ENCODE measurements at regions not wholly inside any gene's neighbourhood (a gene's known extent, or its start where the extent isn't known, plus 50 kb on each side); places are given as distances from the start of the nearest gene placed in this dataset.

DNA sequence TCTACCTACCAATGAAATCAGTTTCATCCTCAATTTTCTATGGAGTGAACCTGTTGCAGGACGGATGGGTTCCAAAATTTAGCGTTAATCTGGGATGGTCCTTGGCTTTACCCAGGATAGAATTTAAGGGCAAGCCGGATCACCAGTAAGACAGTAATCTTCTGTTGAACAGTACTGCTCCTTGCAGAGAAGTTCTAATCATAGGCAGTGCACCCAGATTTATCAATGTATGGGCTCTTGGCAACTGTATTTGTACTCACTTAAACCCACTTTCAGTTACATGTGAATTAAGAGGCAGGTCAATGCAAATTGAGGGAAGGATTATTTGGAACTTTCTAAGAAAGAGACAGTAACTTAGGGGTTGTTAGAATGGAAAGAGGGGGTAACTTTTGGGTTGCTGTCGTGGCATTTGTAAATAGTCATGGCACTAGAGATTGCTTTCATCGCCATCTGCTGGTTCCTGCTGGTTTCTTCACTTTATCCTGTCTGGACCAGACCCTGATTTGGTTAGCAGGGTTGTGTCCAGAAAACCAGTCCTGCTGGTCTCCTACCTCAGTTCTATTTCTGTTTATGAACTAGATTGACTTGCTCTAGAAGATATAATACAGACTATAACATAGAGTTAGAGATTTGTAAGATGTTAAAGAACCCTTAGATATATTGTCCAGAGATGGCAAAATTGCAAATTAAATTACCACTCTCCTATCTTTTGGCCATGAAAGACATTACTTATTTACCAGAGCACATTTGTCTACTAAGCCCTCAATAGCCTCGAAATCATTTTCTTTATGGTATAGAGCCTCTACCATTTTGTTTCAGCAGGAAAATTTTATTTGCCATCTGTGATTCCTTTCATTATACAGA is 646.3 kb downstream of the UTRN start:
- peak; percentile 8 for DNase-seq (ENCODE audit: low spot score)
- TF ChIP-seq, protein P1, sequence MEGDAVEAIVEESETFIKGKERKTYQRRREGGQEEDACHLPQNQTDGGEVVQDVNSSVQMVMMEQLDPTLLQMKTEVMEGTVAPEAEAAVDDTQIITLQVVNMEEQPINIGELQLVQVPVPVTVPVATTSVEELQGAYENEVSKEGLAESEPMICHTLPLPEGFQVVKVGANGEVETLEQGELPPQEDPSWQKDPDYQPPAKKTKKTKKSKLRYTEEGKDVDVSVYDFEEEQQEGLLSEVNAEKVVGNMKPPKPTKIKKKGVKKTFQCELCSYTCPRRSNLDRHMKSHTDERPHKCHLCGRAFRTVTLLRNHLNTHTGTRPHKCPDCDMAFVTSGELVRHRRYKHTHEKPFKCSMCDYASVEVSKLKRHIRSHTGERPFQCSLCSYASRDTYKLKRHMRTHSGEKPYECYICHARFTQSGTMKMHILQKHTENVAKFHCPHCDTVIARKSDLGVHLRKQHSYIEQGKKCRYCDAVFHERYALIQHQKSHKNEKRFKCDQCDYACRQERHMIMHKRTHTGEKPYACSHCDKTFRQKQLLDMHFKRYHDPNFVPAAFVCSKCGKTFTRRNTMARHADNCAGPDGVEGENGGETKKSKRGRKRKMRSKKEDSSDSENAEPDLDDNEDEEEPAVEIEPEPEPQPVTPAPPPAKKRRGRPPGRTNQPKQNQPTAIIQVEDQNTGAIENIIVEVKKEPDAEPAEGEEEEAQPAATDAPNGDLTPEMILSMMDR (IDR thresholded peaks at IDR 0.05; ENCODE audit: extremely low read depth, missing control alignments): peak; percentile 38

DNA sequence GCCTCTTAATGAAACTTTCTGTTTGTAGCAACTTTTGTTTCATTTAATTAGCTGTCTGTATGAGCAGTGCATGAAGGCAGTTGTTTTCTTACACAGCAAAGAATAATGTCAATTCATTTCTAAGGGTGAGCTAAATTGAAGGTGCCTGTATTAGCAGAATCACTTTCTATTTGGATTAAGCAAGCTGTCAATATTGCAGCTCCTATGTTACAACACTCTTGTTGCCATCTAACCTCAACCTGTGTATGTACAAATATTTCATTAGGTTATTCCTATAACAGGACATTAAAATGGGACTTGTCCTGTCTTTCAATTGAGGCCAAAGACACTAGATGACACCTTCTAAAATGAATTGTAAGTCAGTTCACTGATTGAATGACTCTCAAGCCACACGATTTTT is 647.5 kb downstream of the UTRN start:
- TF ChIP-seq, protein P1 (IDR thresholded peaks at IDR 0.05; ENCODE audit: extremely low read depth, missing control alignments): no peak
- DNase-seq (ENCODE audit: low spot score): no peak

DNA sequence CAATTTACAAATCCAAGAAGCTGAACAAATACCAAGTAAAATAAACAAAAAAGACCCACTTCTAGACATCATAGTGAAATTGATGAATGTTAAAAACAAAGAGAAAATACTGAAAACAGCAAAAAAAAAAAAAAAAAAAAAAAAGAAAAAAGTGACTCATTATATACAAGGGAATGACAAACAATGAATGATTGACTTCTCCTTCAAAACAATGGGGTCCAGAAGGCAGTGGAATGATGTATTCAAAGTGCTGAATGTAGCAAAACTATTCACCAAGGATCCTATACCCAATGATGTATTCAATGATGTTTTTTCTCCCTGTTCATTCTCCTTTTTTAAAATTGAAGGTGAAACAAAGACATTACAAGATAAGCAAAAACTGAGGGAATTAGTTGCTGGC is 650.0 kb downstream of the UTRN start:
- TF ChIP-seq, protein P1 (IDR thresholded peaks at IDR 0.05; ENCODE audit: extremely low read depth, missing control alignments): no peak
- no peak for DNase-seq (ENCODE audit: low spot score)

DNA sequence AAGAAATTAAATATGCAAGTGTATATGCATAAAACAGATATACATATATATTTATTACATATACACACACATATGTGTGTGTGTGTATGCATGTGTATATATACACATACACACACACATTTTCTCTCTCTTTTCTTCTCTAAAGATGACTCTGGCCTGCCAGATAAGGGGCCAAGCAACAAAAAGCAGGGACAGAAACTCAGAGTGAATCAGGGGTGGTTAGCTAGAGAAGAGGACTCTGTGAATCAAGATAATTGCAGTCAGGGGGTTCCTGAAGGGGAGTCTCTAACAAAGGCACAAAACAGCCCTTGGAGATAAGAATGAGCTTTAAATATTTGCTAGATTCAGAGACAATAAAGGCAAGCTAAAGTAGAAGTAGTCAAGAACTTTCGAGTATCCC is 650.5 kb downstream of the UTRN start:
- DNase-seq (ENCODE audit: low spot score): no peak
- TF ChIP-seq, protein P1 (IDR thresholded peaks at IDR 0.05; ENCODE audit: extremely low read depth, missing control alignments): no peak

DNA sequence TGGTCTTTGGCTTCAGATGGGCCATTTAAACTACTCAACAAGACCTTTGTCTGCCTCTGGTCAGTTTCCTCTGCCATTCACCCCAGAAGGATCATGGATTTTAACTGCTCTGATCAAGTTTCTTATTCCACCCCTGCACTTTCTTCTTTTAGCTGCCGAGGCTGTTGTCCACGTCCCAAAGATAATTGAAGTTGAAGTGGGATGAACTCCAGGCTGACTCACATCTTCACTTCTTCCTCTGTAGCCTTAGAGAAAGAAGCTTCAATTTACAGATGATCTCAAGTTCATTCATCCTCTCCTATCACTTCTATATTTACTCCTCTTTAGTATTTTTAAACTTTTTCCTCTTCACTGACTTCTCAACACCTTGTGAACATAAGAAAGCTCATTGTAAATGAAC is 651.6 kb downstream of the UTRN start:
- DNase-seq (ENCODE audit: low spot score): no peak
- TF ChIP-seq, protein P1 (IDR thresholded peaks at IDR 0.05; ENCODE audit: extremely low read depth, missing control alignments): no peak

DNA sequence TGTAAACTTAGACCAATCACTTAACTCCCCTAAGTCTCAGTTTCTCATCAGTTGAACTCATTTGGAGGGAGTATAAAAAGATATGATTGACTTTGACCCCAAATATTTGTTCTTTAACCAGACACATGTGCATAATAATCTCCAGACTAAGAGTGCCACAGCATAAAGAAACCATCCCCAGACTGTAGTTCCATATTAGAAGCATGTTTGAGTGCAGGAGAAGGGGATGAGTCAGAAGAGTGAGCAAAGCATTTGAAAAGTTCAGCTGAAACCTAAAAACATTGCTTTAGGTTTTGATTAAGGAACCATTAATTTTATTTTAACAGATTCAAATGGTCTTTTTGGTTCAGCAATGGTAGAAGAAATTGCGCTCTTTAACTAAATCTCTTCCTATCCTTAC is 654.8 kb downstream of the UTRN start:
- TF ChIP-seq, protein P1 (IDR thresholded peaks at IDR 0.05; ENCODE audit: extremely low read depth, missing control alignments): no peak
- no peak for DNase-seq (ENCODE audit: low spot score)

DNA sequence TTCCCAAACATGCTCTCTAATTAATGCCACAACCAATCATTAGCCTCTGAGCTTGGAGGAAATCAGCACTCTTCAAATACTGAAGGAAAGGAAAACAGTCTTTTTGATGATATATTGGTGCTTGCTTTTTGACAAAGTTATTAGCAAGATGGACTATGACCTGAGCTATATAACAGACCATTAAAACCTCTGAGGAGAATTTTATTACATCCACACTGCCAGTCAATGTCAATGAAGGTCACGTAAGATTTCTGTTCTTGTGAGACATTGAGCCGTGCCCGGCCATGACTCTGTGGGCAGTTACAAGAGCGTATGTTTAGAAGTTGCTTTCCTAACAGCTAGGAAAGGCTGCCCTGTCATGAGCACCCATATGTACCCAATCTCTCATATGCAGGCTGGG is 659.0 kb downstream of the UTRN start:
- DNase-seq (ENCODE audit: low spot score): no peak
- TF ChIP-seq, protein P1 (IDR thresholded peaks at IDR 0.05; ENCODE audit: extremely low read depth, missing control alignments): no peak

All from GM20000 (cell line).